HL-60 (cell line): ENCODE measurements at regions not wholly inside any gene's neighbourhood (a gene's known extent, or its start where the extent isn't known, plus 50 kb on each side); places are given as distances from the start of the nearest gene placed in this dataset.

Experiments used
- CTCF ChIP-seq: IDR thresholded peaks from one replicate; pipeline ENCODE4 v1.5.1; 2011; ENCODE audit warnings: low read length, control low read depth, inconsistent platforms; ENCODE audit not compliant: insufficient read depth
- GABPA ChIP-seq: IDR thresholded peaks from 2 replicates; pipeline ENCODE4 v1.6.1; 2012; ENCODE audit warnings: low read depth

DNA sequence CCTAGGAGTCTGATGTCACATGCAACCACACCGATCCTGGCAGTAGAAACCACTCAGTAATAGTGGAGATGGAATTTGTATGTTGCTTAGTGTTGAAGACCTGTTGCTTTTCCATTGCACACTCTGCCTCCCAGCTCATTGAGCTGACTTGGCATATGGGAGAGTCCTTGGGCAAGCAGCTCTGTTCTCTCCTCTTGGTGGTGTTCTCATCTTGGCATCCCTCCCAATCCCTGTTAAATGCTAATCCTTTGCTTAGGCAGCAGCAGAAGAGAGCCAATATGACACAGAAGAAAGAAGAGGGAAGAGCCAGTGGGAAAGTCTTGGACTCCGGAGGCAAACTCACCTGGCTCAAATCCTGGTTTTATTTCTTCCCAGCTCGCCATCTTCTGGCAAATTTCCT, 178.0 kb upstream of the CAND1 start:
- TF ChIP-seq CTCF (no peak), GABPA (no peak)
